HG03520 (cell line): ENCODE measurements at regions not wholly inside any gene's neighbourhood (a gene's known extent, or its start where the extent isn't known, plus 50 kb on each side); places are given as distances from the start of the nearest gene placed in this dataset.
"Not testable (repeated sequence)": the region's sequence is repeated elsewhere in the genome, so short reads cannot be mapped to it uniquely, and the experiment has no call there.

ENCODE experiments used
- ATAC-seq: cut with Tn5 transposase; IDR thresholded peaks from one replicate; pipeline ENCODE4 v1.9.1; 2021; ENCODE audit warnings: mild to moderate bottlenecking, moderate library complexity; ENCODE audit not compliant: unreplicated experiment

GRCh38 chr7:13262929-13263530 is 575.6 kb downstream of the ARL4A start:
- ATAC-seq: no peak

DNA sequence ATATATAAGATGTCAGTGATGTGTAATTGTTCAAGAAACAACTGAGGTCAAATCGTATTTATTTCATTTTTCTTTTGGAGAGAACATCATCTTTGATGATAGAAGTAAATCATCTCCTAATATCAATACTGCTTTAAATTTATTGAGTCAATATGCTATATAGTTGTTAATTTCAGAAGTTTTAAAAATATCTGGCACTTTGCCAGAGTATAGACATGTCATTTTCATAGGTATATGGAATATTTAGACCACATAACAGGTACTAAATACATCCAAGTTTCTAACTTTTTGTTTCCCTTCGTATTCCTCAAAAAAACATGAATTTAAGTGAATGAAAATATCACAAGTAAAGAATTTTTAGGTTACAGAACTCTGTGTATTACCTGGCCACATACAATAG is 577.8 kb downstream of the ARL4A start:
- no peak for ATAC-seq

DNA sequence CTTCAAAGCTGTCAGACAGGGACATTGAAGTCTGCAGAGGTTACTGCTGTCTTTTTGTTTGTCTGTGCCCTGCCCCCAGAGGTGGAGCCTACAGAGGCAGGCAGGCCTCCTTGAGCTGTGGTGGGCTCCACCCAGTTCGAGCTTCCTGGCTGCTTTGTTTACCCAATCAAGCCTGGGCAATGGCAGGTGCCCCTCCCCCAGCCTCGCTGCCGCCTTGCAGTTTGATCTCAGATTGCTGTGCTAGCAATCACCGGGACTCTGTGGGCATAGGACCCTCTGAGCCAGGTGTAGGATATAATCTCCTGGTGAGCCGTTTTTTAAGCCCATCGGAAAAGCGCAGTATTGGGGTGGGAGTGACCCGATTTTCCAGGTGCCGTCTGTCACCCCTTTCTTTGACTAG is 586.8 kb downstream of the ARL4A start:
- ATAC-seq: not testable (repeated sequence)

DNA sequence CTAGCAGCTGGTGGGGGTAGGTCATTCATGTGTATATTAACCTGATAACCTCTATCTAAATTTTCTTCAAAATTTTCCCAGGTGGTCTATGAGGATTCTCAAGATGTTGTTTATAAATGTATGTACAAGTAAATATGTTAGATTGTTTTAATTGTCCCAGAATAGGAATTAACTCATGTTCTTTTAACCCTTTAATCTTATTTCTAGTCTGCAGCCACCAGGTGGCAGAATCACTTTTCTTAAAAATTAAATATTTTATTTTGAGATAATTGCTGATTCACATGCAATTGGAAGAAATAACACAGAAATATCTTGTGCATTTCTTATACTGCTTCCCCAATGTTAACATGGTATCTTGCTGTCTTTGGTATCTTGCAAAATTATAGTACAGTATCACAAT is 589.5 kb downstream of the ARL4A start:
- ATAC-seq: no peak

DNA sequence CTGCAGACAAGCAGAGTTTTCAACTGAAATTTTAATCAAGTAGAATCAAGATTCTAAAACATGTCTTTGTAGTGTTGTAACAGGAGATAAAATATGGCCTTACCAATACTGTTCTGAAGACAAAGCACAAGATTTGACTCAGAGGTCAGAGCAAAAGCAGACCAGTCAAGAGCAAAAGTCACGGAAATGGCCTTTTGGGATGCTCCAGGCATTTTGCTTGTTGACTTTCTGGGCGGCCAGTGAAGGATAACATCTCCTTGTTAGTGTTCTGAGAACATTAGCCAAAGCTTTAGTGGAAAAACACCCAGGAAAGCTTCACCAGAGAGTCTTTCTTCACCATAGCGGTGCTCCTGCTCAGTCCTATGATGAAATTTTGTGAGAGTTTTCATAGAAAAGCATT is 590.6 kb downstream of the ARL4A start:
- ATAC-seq: no peak

DNA sequence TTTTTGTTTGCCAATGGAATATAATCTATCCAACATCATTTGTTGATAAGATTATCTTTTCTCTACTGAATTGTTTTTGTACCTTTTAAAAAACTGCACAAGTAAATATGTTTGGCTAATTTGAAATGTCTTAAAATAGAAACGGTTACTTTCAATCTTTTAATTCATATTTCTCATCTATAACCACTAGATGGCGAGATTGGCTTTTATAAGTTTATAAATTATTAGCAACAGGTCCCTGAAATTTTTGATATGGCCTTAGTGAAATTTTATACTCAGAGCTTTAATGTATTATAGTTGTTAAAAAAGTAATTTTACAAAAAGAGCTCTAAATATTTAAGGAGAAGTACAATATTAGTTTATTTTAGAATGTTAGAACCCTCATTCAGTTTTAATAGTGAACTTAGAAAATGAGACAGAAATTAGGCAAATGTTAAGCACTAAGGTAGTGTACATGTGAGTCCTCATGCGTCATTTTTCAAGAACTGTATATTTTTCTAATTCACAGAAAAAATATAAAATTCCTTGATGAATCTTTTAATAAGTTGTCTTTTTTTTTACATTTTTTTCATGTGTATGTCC is 592.5 kb downstream of the ARL4A start:
- no peak for ATAC-seq

DNA sequence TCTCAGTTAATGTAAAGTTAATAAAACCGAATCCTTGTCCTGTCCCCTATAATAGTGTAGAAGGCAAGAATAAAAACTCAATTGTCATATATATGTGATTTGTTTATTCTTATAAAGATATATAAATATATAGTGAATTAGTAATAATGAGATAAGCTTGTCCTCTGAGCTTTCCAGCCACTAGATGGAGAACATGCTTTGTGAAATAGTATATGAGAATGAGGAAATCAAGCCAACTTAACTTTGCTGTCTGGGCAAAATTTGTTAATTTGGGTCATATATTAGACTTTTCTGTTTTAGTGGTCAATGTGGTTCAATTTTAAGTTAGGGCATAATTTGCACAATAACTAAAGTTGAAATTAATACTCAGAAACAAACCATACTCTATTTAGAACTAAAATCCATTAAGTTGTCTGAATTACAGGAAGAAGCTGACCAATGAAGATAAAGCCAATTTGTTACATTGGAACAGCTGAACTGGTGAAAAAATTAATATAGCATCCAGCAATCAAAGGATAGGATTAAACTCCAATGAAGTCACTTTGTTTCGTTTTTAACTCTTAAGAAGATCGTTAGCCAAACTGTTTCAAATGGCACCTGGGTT is 595.0 kb downstream of the ARL4A start:
- no peak for ATAC-seq

DNA sequence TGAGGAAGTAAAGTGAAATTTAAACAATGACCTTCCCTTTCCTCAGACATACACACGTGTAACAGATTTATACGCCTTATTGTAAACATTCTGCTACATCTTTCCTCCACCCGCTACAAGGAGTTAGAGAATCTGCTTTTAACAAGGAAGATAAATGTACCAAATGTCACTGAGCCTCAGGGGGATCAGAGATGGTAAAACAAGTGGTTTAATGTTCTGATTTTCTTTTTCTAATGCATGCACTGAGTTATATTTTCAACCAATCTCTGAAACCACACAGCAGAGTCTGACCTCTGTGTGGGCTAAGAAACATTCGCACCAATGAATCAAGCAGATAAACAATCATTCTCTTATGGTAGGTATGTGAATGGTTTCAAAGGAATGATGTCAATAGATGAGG is 599.5 kb downstream of the ARL4A start:
- no peak for ATAC-seq

GRCh38 chr7:13288516-13288915 is 601.1 kb downstream of the ARL4A start:
- ATAC-seq: no peak

DNA sequence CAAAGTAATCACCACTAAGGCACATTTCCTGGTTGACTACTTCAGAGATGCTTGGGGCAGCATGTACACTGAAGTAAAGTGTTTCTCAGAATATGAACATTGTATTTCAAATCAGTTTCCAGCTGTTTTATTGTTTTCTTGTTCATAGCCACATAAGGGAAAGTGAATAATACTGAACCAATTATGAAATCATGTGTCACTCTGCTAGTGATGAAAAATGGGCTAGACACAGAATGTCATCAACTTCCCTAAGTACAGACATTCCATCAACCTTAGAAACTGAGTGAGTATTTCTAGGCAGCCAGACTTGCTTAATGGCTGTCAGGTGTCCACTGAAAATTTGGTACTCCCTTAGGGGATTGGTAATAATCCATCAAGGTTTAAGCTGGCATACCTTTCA is 603.5 kb downstream of the ARL4A start:
- no peak for ATAC-seq

DNA sequence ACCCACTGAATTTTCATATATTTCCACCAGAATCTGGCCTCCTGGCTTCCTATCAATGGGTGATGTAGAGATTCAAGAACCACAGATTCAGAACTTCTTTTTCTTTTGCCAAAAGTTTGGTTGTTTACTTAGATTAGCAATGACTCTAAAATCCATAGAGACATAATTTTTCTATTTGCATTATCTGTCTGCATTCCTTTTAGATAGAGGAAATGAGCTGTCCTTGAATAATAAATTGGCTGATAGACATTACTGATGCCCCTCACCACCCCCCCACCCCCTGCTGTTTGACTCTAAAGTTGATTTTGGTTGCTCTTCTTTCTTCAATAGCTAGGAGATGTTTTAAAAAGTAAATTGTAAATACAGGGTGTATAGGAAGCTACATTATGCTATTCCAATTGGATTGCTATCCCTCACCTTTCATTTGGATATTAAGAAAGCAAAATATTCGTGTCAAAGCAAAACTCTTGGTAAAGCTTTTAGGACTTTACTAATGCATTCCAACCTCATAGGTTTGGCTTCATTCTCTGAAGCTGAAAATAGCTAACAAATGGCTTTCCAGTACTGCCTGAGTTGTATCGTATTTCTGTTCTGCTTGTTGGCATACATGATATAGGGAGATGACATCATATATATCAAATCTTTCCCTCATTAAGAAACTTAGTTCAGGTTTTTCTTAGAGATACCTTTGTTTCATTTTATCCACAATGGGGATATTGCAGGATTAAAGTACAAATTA is 606.0 kb downstream of the ARL4A start:
- ATAC-seq: no peak

- ATAC-seq: no peak
These were observed 619.6 kb downstream of the ARL4A start for GRCh38 chr7:13307040-13307439.

DNA sequence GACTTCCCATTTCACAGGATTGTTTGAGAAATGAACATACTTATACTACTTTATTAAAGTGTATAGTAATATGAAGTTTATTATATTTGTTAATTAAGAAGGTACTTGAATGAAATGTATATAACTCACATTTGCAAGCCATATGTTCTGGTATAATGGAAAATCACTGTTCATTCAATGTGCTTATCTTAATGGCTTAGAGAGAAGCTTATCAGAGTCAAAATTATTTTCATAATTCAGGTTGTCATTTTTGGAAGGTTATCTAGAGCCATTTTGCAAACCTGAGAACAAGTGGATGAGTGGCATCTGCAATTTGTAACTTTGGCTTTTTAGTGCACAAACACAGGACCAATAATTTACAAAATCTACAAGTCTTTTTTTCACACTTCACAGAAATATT is 621.0 kb downstream of the ARL4A start:
- ATAC-seq: no peak

- ATAC-seq: no peak
These were observed 622.1 kb downstream of the ARL4A start for GRCh38 chr7:13309535-13309934.

- no peak for ATAC-seq
These were observed 624.9 kb downstream of the ARL4A start for GRCh38 chr7:13312307-13312706.

- no peak for ATAC-seq
These were observed 632.9 kb downstream of the ARL4A start for GRCh38 chr7:13320333-13320732.

DNA sequence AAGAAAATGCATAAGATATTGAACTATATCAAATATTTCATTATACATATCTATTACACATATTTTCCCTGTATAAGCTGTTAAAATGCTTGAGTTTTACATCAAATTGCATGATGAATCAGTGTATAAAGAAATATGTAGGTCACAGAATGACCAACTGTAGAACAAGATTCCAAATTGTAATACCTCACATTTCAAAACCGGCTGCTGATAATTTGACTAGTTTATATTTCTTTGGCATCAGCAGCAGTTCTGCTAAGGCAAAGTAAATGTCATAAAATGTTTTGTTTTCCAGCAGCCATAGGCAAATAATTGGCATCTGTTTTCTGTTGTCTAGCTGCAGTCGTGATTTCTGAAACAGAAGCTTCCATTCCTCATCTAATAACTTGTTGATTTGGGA is 633.9 kb downstream of the ARL4A start:
- no peak for ATAC-seq

GRCh38 chr7:13322126-13322525 is 634.7 kb downstream of the ARL4A start:
- no peak for ATAC-seq

- ATAC-seq: no peak
These were observed 640.2 kb downstream of the ARL4A start for GRCh38 chr7:13327669-13328068.

- no peak for ATAC-seq
These were observed 645.9 kb downstream of the ARL4A start for GRCh38 chr7:13333371-13333770.

DNA sequence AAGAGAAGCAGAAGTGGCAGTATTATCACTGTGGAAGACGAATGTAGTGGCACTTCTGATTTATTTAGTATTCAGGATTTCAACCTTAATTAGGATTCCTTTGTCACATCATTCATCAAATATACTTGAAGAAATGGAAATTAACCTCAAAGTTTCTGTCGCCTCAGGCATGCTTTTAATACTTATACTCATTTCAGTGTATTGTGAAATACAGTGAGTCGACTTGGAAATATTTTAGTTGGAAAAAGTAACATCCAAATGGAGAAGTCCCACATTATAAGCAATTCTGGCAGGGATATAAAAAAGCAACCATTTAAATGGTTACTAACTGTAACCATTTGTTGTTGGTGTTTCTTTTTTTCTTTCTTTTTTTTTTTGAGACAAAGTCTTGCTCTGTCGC is 648.8 kb downstream of the ARL4A start:
- ATAC-seq: no peak

- no peak for ATAC-seq
These were observed 636.8 kb downstream of the ETV1 start for GRCh38 chr7:13352677-13353076.
